Activated naive CD4-positive, alpha-beta T cell treated with anti-CD3 and anti-CD28 coated beads for 36 hours (primary cell): ENCODE measurements at regions not wholly inside any gene's neighbourhood (a gene's known extent, or its start where the extent isn't known, plus 50 kb on each side); places are given as distances from the start of the nearest gene placed in this dataset.

Experiments used
- CTCF ChIA-PET: fragments of 350-600 bp; sonication (Branson Sonifier 250); formaldehyde crosslinking; loops from one replicate; lab custom pipeline; 2021; ENCODE audit warnings: antibody characterized with exemption; lab: Charles Lee
- DNase-seq: peaks from one replicate; pipeline ENCODE4 v3.0.0-alpha.2; 2020
- H3K27ac Mint-ChIP-seq: one replicate; pipeline ENCODE4 v1.8.0; 2021; ENCODE audit warnings: mild to moderate bottlenecking, mixed read lengths
- H3K27me3 Mint-ChIP-seq: one replicate; pipeline ENCODE4 v1.8.0; 2021; ENCODE audit warnings: low read depth, mixed read lengths
- H3K36me3 Mint-ChIP-seq: one replicate; pipeline ENCODE4 v1.8.0; 2021; ENCODE audit warnings: low read depth, mixed read lengths
- H3K4me1 Mint-ChIP-seq: one replicate; pipeline ENCODE4 v1.8.0; 2021; ENCODE audit warnings: low read depth, mixed read lengths
- H3K4me3 Mint-ChIP-seq: one replicate; pipeline ENCODE4 v1.8.0; 2021; ENCODE audit warnings: mild to moderate bottlenecking, moderate library complexity, mixed read lengths
- H3K9me3 Mint-ChIP-seq: one replicate; pipeline ENCODE4 v1.8.0; 2021; ENCODE audit warnings: mixed read lengths
- intact Hi-C: fragments of 100-400 bp; cut with micrococcal nuclease; formaldehyde crosslinking; loops from one replicate; pipeline ENCODE4 v1.15.1; 2023

- H3K4me1 Mint-ChIP-seq: no peaks in the 10 kb centered on the region
- DNase-seq: no peak
- no peak overlapping the region for H3K4me3 Mint-ChIP-seq
- H3K36me3 Mint-ChIP-seq: peaks cover 2% of the 10 kb centered on the region
- CTCF ChIA-PET: interaction anchor here (1.6 kb wide), 1 partner anchor 192 kb away, joined by 5 read pairs; no protein-coding TSS in a partner anchor
- H3K9me3 Mint-ChIP-seq: no peaks in the 10 kb centered on the region
- intact Hi-C loops: no loop called here
- no peaks in the 10 kb centered on the region for H3K27me3 Mint-ChIP-seq
- no peak overlapping the region for H3K27ac Mint-ChIP-seq
Observed at GRCh38 chr11:112363527-112363926, 102.9 kb upstream of the PLET1 start.

- Mint-ChIP-seq H3K27me3 (no peaks in the 10 kb centered on the region), H3K4me3 (no peak overlapping the region), H3K27ac (no peak overlapping the region), H3K4me1 (no peaks in the 10 kb centered on the region), H3K36me3 (peaks cover 2% of the 10 kb centered on the region), H3K9me3 (no peaks in the 10 kb centered on the region)
- CTCF ChIA-PET: no interaction called here
- no peak for DNase-seq
- intact Hi-C loops: no loop called here
Observed at GRCh38 chr11:112364962-112365481, 104.4 kb upstream of the PLET1 start.

GRCh38 chr11:112366012-112366411 lies 105.4 kb upstream of the PLET1 start:
- peaks cover 2% of the 10 kb centered on the region for H3K36me3 Mint-ChIP-seq
- H3K27ac Mint-ChIP-seq: no peak overlapping the region
- DNase-seq: no peak
- H3K4me1 Mint-ChIP-seq: no peaks in the 10 kb centered on the region
- no peaks in the 10 kb centered on the region for H3K27me3 Mint-ChIP-seq
- intact Hi-C loops: no loop called here
- H3K4me3 Mint-ChIP-seq: no peak overlapping the region
- H3K9me3 Mint-ChIP-seq: no peaks in the 10 kb centered on the region
- CTCF ChIA-PET: no interaction called here

GRCh38 chr11:112366777-112367176 lies 106.1 kb upstream of the PLET1 start:
- no peak overlapping the region for H3K27ac Mint-ChIP-seq

GRCh38 chr11:112367461-112367860 lies 106.8 kb upstream of the PLET1 start:
- no peak for DNase-seq
- Mint-ChIP-seq H3K4me3 (no peak overlapping the region), H3K4me1 (no peaks in the 10 kb centered on the region), H3K36me3 (peaks cover 2% of the 10 kb centered on the region), H3K27ac (no peak overlapping the region), H3K9me3 (no peaks in the 10 kb centered on the region), H3K27me3 (no peaks in the 10 kb centered on the region)
- CTCF ChIA-PET: no interaction called here
- intact Hi-C loops: no loop called here

More at GRCh38 chr11:112366777-112367176, 106.1 kb upstream of the PLET1 start:
- no peaks in the 10 kb centered on the region for H3K4me1 Mint-ChIP-seq
- DNase-seq: no peak
- H3K27me3 Mint-ChIP-seq: no peaks in the 10 kb centered on the region
- H3K36me3 Mint-ChIP-seq: peaks cover 2% of the 10 kb centered on the region
- H3K9me3 Mint-ChIP-seq: no peaks in the 10 kb centered on the region
- intact Hi-C loops: no loop called here
- CTCF ChIA-PET: no interaction called here
- H3K4me3 Mint-ChIP-seq: no peak overlapping the region

GRCh38 chr11:112367895-112368294 lies 107.2 kb upstream of the PLET1 start:
- no peak for DNase-seq
- intact Hi-C loops: no loop called here
- CTCF ChIA-PET: no interaction called here
- no peaks in the 10 kb centered on the region for H3K9me3 Mint-ChIP-seq
- H3K27ac Mint-ChIP-seq: no peak overlapping the region
- H3K27me3 Mint-ChIP-seq: no peaks in the 10 kb centered on the region
- no peaks in the 10 kb centered on the region for H3K4me1 Mint-ChIP-seq
- H3K36me3 Mint-ChIP-seq: peaks cover 2% of the 10 kb centered on the region
- H3K4me3 Mint-ChIP-seq: no peak overlapping the region

GRCh38 chr11:112368381-112368780 lies 107.7 kb upstream of the PLET1 start:
- Mint-ChIP-seq H3K27me3 (no peaks in the 10 kb centered on the region), H3K9me3 (no peaks in the 10 kb centered on the region), H3K4me1 (no peaks in the 10 kb centered on the region), H3K27ac (no peak overlapping the region), H3K36me3 (peaks cover 2% of the 10 kb centered on the region), H3K4me3 (no peak overlapping the region)
- intact Hi-C loops: no loop called here
- DNase-seq: no peak
- CTCF ChIA-PET: no interaction called here

- no peak overlapping the region for H3K4me3 Mint-ChIP-seq
- no peaks in the 10 kb centered on the region for H3K9me3 Mint-ChIP-seq
- CTCF ChIA-PET: no interaction called here
- H3K36me3 Mint-ChIP-seq: no peaks in the 10 kb centered on the region
- H3K27me3 Mint-ChIP-seq: no peaks in the 10 kb centered on the region
- no peak overlapping the region for H3K27ac Mint-ChIP-seq
- DNase-seq: no peak
- intact Hi-C loops: no loop called here
- H3K4me1 Mint-ChIP-seq: no peaks in the 10 kb centered on the region
Observed at GRCh38 chr11:112369374-112369773, 108.7 kb upstream of the PLET1 start.

GRCh38 chr11:112369916-112370315 lies 109.3 kb upstream of the PLET1 start:
- Mint-ChIP-seq H3K4me1 (no peaks in the 10 kb centered on the region), H3K9me3 (no peaks in the 10 kb centered on the region), H3K4me3 (no peak overlapping the region), H3K27ac (no peak overlapping the region), H3K36me3 (no peaks in the 10 kb centered on the region), H3K27me3 (no peaks in the 10 kb centered on the region)
- intact Hi-C loops: no loop called here
- DNase-seq: no peak
- CTCF ChIA-PET: no interaction called here

- H3K36me3 Mint-ChIP-seq: no peaks in the 10 kb centered on the region
- H3K4me1 Mint-ChIP-seq: no peaks in the 10 kb centered on the region
- CTCF ChIA-PET: no interaction called here
- intact Hi-C loops: no loop called here
- no peak overlapping the region for H3K4me3 Mint-ChIP-seq
- no peak overlapping the region for H3K27ac Mint-ChIP-seq
- no peaks in the 10 kb centered on the region for H3K9me3 Mint-ChIP-seq
- DNase-seq: no peak
- H3K27me3 Mint-ChIP-seq: no peaks in the 10 kb centered on the region
Observed at GRCh38 chr11:112374486-112375140, 114.0 kb upstream of the PLET1 start.

- H3K27me3 Mint-ChIP-seq: no peaks in the 10 kb centered on the region
- DNase-seq: no peak
- H3K27ac Mint-ChIP-seq: no peak overlapping the region
- H3K9me3 Mint-ChIP-seq: no peaks in the 10 kb centered on the region
- intact Hi-C loops: no loop called here
- no peaks in the 10 kb centered on the region for H3K36me3 Mint-ChIP-seq
- H3K4me1 Mint-ChIP-seq: no peaks in the 10 kb centered on the region
- CTCF ChIA-PET: no interaction called here
- H3K4me3 Mint-ChIP-seq: no peak overlapping the region
Observed at GRCh38 chr11:112377946-112378345, 117.3 kb upstream of the PLET1 start.

GRCh38 chr11:112380464-112380863 lies 119.8 kb upstream of the PLET1 start:
- H3K9me3 Mint-ChIP-seq: no peaks in the 10 kb centered on the region
- no peak overlapping the region for H3K27ac Mint-ChIP-seq
- no peaks in the 10 kb centered on the region for H3K27me3 Mint-ChIP-seq
- no peaks in the 10 kb centered on the region for H3K36me3 Mint-ChIP-seq
- H3K4me3 Mint-ChIP-seq: no peak overlapping the region
- CTCF ChIA-PET: no interaction called here
- H3K4me1 Mint-ChIP-seq: no peaks in the 10 kb centered on the region
- no peak for DNase-seq
- intact Hi-C loops: no loop called here

- H3K27ac Mint-ChIP-seq: no peak overlapping the region
- intact Hi-C loops: no loop called here
- H3K9me3 Mint-ChIP-seq: no peaks in the 10 kb centered on the region
- no peaks in the 10 kb centered on the region for H3K36me3 Mint-ChIP-seq
- CTCF ChIA-PET: no interaction called here
- no peaks in the 10 kb centered on the region for H3K27me3 Mint-ChIP-seq
- H3K4me3 Mint-ChIP-seq: no peak overlapping the region
- DNase-seq: no peak
- no peaks in the 10 kb centered on the region for H3K4me1 Mint-ChIP-seq
Observed at GRCh38 chr11:112381578-112381977, 120.9 kb upstream of the PLET1 start.
